ENCODE measurements at regions not wholly inside any gene's neighbourhood (a gene's known extent, or its start where the extent isn't known, plus 50 kb on each side); places are given as distances from the start of the nearest gene placed in this dataset.
"Not testable (repeated sequence)": the region's sequence is repeated elsewhere in the genome, so short reads cannot be mapped to it uniquely, and the experiment has no call there.

DNA sequence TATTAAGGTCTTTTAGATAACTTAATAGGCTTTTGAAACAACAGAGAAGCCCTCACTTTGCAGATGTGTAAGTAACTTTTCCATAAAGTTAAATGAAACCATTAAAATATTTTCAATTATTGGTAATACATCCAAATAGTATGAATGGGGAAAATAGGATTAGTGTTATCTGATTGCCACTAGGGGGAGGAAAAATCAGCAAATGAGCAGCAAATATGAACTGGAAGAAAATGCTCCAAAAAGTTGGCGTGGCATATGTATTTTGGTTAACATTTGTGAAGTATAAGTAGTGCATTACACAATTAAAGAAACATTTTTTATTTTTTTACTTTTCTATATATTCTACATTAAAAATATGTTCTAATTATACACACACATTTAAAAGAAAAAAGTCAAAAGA, 259.8 kb upstream of the ANO5 start:
- DNase-seq, result peak; percentile 21

DNA sequence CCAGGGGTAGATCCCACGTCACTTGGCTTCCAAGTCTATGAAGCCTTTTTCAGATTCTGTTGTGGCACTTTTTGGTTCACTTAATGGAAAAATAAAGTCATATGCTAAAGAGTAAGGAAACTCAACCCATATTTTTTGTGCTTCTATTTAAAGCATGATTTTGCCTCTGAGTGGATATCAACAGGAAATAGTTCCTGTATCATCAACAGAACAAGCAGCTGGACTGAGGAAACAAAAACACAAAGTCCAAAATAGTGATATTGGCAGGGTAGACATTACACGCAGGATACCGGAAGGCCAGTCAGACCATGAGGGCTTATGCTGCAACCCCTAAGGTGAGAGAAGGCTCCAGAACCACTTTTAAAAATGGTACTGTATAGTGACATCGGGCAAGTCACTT, 248.3 kb upstream of the ANO5 start:
- DNase-seq, result no peak

DNA sequence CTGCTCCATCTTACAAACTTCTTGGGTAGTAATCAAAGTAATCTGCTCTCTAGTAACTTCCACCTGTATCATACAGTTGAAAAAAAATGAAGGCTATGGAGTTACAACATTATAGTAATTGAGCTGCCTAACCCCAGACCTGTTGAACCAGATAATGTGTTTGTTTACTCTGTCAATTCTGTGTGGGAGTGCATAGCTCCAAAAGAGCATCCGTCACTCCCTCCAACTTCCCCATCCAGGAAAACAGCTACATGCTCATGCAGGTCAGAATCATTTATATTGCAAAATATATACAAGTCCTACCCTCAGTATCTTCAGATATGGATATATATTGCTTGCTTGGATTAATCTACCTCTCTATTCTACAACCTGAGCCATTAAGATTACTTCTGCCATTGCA, 244.0 kb upstream of the ANO5 start:
- DNase-seq, result no peak

DNA sequence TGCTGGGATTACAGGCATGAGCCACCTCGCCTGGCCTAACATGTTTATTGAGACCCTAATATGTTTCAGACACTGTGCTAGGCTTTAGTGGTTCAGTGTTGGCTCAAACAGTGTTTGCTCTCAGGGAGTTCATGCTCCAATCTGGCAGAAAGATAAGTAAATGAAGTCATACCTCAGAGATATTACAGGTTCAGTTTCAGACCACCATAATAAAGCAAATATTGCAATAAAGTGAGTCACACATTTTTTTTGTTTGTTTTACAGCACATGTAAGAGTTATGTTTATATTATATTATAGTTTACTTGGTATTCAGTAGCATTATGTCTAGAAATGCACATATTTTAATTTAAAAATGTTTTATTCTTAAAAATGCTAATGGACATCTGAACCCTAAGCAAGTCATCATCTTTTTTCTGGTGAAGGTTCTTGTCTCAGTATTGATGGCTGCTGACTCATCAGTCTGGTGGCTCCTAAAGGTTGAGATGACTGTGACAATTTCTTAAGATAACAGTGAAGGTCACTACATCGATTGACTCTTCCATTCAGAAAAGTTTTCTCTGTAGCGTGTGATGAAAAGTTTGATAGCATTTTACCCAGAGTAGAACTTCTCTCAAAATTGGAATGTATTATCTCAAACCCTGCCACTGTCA, 243.0 kb upstream of the ANO5 start:
- no peak for DNase-seq

DNA sequence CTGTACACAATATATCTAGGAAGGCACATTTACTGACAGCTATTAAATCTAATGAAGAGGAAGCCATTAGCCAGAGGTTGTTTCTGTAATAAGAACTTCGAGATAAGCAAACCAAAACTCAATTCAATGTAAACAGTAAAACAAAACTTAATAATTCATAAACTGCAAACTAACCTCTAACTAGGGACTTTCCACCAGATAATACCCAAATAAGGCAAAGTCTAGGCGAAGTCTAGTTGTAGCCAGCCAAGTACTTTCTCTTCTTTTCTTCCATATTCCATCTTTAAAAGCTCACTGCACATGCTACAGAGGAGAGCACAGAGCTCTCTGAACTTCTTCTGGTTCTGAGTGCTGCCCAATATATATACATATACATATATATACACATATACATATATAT, 229.9 kb upstream of the ANO5 start:
- no peak for DNase-seq

DNA sequence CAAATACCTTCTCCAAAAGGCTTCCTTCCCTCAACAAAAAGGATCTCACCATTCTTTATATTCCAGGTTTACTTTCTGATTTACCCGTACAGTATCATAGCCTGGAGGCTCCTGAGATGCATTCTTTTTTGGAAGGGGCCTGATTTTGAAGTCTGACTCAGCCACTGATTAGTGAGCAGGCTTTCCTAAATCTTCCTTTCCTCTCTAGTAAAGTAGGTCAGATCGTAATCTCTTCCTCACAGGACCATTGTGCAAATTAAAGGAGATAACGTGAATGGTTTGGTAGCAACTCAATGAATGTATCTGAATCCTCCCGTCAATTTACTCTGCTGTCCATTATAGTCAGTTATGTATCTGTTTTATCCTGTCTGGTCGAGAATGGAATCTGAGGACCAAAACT, 227.7 kb upstream of the ANO5 start:
- no peak for DNase-seq

DNA sequence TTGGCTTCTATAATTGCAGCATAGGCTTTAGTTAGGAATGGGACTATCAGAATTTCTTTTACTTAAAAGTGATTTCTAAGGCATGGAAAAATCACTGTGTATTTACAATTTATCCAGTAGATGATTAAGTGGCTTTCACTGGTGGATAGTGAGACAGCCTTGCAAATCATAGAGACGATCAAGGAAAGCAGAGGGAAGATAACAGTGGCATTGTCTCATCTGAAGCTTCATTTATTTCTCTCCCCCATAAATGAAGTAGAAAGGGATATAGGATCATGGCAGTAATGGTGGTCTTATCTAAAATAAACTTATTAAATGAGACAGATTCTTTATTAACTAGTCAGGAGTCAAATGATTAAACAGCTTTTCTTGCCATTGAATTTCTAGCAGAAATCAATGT, 224.2 kb upstream of the ANO5 start:
- DNase-seq, result no peak

DNA sequence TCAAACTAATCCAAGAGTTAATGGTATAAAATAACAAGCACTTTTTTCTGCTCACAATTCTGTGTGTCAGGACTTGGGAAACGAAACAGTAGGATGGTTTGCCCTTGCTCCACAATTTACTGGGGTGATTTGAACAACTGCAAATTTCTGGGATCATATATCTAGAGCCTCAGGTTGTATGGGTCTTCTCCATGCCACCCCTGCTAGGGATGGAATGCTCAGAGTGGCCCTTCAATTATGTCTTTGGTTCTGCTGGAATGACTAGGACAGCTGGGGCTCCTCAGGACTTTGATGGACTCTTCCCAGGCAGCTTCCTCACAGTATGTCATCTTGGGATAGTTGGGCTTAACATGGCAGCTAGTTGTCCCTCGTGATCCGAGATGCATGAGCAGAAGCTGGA, 223.0 kb upstream of the ANO5 start:
- DNase-seq, result no peak

DNA sequence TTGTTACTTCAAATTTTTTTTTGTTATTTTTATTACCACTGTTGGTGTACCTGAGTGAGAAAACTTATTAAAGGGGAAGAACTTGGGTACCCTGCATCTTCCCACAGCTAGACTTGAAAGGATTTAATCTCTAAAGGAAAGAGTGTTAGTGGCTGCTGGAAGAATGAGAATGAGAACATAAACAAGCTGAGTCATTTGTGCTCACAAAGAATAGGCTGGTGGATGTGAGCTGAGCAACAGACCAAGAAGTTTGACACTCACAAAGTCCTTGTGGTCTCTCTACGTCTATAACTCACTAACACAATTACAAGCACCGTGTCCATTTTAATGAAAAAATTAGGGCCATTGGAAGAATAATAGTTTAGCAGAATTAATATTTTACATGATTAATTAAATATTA, 217.6 kb upstream of the ANO5 start:
- DNase-seq, result no peak

DNA sequence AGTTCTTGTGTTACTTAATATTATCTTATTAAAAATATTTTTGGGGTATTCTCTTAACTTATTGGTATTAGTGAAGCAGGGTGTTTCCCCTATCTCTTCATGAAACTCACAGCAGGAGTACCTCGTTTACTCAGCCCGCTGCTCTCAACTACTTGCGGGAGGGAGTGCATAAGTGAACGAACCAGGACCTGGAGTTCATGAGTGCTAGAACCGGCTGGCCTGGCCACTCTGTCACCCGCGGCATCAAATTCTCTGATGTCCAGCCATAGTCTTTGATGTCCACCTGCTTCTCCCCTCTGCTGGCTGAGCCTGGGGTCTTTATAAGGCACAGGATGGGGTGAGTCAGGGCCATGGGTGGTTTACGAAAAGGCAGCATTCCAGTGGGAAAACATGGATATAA, 216.7 kb upstream of the ANO5 start:
- DNase-seq, result no peak

DNA sequence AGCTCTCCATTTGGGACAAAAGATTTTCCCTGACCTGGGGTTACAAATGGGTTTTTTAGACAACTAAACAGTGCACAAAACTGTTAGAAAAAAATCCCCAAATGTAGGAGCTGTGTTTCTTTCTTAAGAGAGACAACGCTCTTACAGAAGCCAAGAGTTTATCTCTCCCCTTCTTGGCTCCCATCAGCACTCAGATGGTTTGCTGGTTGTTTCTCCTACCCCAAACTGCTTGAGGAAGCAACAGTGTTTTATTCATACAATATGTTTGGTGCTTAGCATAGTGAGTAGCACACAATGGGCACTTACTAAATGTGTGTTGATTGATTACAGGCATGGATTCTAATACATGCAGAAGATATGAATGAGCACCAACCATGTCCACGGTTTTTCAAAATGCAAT, 209.5 kb upstream of the ANO5 start:
- DNase-seq, result no peak

DNA sequence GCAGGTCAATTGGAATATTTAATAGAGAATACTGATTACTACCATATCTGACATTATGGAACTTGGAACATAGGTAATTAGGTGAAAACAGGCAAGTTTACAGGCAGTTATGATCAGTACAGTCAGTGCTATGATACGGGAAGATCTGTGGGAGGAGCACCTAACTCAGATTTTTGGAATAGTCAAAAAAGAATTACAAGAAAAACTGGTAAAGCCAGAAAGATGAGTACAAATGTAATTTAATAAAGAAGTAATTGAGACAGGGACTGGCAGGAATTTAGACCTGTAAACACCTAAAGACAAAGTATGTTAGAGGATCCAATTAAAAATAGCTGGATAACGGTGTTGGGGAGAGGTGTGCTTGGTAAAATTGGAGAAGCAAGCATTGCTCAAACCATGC, 206.5 kb upstream of the ANO5 start:
- no peak for DNase-seq

DNA sequence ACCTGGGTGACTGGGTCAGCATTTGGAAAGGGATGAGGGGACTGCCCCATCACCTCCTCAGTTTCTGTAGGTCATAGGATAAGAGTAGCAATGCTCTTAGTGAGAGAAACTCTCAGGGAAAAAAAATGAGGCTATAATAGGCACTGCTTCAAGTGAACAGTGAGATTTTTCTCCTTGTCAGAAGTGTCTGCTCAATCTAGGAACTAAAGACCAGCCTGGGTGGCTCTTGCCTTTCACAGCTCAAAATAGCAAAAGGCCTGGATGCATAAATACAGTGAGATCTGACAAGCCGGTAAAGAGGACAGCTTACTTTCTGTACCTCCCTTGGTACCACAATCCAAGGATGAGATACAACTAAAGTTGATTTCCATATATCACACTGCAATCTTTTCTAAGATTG, 205.6 kb upstream of the ANO5 start:
- DNase-seq, result no peak

DNA sequence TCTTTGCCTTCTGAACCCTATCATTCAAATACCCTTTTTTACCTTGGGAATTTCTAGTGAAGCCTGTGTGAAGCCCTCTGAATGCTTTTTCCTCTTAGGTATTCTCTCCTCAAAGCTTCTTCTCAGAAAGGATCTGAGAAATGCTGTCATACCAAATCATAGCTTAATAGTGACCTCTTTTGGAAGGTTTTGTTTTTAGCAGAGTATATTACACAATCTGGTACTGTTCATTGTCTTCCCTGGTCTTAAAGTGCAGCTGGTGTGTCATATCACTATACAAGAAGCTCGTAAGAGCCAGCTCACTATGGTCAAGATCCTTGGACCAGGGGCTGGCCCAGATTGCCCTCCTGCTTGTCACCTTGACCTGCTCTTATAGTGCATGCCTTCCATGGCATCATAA, 204.4 kb upstream of the ANO5 start:
- no peak for DNase-seq

DNA sequence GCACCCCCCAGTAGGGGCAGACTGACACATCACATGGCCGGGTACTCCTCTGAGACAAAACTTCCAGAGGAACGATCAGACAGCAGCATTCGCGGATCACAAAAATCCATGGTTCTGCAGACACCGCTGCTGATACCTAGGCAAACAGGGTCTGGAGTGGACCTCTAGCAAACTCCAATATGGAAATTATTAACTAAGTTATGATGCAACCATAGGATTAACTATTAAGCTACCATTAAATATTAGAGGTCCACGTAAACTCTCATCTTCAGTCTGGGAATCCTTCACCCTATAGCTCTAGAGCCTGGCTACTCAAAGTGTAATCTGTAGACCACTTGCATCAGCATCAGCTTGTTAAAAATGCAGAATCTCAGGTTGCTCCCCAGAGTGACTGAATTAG, 191.1 kb upstream of the ANO5 start:
- not testable (repeated sequence) for DNase-seq

DNA sequence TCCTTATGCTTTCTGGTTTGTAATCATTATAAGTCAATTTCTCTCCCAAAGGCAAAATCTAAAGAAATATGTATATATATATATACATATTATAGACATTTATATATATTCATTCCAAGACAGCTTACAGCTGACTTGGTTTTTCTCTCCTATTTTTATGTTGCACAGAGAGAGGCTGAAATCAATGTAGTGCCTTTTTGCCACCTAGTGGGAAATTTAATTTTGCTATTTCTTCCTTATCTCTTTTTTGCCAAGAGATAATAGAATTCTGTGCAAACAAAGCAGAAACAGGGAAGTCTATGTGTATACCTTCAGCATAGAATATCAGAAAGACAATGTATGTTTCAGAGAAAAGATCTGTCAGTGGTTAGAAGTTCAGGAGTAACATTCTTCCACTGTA, 186.0 kb upstream of the ANO5 start:
- DNase-seq, result peak; percentile 7

DNA sequence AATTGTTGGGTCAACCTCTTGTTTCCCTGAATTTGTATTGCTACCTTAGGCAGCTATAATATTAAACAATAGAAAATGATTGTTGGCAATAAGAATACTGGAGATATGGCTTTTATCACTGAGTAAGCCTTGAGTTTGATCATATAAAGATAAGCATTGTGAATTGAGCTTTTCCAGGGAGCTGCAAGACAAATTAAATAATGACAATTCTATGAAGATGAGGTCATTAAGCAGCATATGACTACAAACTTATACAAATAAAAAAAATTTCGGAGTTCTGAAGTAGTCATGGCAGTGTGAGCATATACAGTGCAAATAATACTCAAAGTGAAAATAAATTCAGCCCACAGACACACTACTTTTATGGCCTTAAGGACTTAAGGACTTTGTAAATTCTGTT, 161.1 kb upstream of the ANO5 start:
- DNase-seq, result no peak

DNA sequence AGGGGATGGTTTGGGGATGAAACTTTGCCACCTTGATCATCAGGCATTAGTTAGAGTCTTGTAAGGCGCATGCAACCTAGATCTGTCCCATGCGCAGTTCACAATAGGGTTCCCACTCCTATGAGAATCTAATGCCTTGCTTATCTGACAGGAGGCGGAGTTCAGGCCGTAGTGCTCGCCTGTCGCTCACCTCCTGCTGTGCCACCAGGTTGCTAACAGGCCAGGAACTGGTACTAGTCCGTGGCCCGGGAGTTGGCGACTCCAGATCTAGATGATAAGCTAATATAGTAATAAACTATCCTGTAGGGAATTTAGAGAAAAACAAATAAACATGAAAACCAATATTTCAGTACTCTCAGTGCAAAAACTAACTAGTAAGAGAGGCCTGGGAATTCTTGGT, 155.4 kb upstream of the ANO5 start:
- DNase-seq, result no peak

DNA sequence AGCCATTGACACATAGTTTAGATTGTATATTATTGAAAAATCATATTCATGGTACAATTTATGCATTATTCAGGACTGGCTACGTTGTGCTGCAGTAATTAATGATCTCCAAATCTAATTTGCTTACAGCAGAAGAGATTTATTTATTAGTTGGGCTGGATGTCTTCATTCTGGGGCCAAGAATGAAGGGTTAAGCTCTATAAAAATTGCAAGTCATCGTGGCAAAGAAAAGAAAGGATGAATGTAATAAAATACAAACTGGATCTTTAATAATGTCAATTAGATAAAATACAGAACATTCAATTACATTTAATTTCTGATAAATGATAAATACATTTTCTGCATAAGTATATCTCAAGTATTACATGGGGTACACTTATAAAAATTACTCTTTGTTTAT, 151.8 kb upstream of the ANO5 start:
- no peak for DNase-seq

DNA sequence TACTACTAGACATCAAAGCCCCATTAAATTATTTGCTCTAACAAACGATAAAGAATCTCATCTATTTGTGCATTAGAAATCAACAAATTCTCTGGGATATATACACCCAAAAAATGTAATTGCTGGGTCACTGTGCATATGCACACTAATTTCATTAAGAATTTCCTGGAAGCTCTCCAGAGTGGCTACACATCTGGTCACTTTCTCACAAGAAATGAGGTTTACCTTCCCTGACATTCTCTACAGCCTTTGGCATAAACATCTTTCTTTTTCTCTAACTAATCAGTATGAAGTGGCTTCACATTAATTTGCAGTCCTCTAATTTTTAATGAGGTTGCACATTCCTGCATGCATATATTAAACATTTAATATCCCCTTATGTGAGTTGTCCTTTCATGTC, 150.8 kb upstream of the ANO5 start:
- no peak for DNase-seq

DNA sequence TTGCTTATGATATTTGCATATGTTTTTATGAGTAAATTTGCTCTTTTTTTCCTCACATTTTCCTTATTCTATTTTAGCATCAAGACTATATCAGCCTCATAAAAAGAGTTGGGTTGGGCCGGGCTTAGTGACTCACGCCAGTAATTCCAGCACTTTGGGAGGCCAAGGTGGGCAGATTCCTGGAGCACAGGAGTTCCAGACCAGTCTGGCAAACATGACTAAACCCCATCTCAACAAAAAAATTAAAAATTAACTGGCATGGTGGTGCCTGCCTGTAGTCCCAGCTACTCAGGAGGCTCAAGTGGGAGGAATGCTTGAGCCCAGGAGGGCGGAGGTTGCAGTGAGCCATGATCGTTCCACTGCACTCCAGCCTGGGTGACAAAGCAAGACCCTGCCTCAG, 148.8 kb upstream of the ANO5 start:
- DNase-seq, result no peak

DNA sequence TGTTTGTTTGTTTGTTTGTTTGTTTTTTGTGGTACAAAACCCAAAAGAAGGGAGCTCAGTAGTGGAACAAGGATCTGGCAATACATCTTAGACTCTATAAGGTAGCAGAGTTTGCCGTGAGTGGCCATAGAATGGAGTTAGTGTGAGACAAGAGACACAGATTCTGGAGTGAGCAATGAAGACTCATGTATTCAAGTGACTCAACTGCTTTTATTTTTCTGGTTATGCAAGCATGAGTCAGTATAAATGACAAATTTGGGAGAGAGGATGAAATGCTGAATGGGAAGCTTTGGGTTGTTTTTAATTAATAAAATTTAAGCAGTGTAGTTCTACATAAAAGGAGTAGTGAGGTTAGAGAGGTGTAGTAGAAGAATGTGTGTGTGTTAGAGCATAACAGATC, 143.6 kb upstream of the ANO5 start:
- no peak for DNase-seq

DNA sequence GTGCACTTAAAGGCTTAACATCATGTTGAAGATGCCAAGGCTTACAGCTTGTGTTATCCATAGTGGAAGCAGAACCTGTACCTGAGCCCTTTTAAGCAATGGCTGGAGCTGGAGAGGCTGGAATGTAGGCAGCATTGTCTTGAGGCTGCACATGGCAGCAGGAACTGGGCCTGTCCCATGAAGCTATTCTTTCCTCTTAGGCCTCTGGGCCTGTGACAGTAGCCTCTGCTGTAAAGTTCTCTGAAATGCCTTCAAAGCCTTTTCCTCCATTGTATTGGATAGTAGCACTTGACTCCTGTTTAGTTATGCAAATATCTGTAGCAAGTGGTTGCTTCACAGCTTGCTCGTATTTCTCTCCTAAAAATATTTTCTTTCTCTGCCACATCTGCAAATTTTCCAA, 127.4 kb upstream of the ANO5 start:
- DNase-seq, result no peak

DNA sequence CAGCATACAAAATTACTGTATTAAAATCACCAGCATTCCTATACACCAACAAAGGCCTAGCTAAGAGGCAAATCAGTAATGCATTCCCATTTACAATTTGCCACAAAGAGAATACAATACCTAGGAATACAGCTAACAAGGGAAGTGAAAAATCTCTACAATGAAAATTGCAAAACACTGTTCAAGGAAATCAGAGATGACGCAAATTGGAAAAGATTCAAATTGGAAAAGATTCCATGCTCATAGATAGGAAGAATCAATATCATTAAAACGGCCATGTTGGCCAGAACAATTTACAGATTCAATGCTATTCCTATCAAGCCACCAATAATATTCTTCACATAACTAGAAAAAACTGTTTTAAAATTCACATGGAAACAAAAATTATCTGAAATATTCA, 123.0 kb upstream of the ANO5 start:
- DNase-seq, result no peak

DNA sequence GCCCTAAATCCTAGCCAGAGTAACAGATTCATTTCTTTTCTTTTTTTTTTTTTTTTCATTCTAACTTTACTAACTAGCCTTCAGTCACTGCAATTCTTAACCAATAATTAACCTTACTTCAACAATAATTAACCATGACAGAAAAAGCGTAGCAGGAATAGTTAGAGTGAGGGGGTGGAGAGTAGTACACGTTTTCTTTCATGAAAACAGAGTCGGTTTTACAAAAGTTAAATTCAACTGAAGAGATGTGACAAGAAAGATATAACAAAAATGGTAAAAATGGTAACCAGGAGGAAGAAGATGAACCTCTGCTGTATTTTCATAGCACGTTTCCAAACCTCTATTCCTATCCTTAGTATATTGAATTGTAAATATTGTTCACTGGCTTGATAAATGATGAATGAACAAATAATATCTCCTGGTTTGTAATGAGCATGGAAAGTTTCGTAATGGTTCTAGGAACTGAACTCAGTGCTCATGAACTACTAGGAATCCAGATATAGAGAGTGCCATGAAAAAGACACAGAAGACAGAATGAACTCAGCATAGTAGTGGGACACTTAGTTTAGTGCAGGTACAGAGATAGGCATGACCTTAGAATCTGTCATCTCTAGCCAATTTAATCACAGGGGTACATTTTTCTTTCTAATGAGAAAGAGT, 116.5 kb upstream of the ANO5 start:
- no peak for DNase-seq

Data from NCI-H146 (cell line).